Natural killer cell treated with Interleukin-12 subunit alpha and Interleukin-12 subunit beta and Interleukin-15 and Interleukin-18, amount 100 ng/mL, for 72 hours (primary cell): ENCODE measurements at regions not wholly inside any gene's neighbourhood (a gene's known extent, or its start where the extent isn't known, plus 50 kb on each side); places are given as distances from the start of the nearest gene placed in this dataset.
A peak's percentile ranks its signal among the peaks of the same experiment; 100 is the strongest.

Experiments
- ATAC-seq, 2 donors: fragments of 150-1000 bp; cut with Tn5 transposase in 1 of 2; sonication (Bioruptor Pico), chemical (Tn5 transposase) in 1 of 2; 2 replicates each; pipeline ENCODE4 v1.10.0; 2021
- DNase-seq: peaks from one replicate; pipeline ENCODE4 v3.0.0; 2022; ENCODE audit warnings: low spot score
- H3K27ac Mint-ChIP-seq, 2 donors: 1 replicate in 1 of 2; 2 replicates in 1 of 2; pipeline ENCODE4 v1.8.0; 2022; ENCODE audit warnings: mixed read lengths in 2 of 2, mild to moderate bottlenecking in 1 of 2, moderate library complexity in 1 of 2
- H3K27me3 Mint-ChIP-seq, 2 donors: 1 replicate in 1 of 2; 2 replicates in 1 of 2; pipeline ENCODE4 v1.8.0; 2022; ENCODE audit warnings: mixed read lengths in 2 of 2
- H3K36me3 Mint-ChIP-seq: one replicate; pipeline ENCODE4 v1.8.0; 2022; ENCODE audit warnings: mixed read lengths
- H3K4me1 Mint-ChIP-seq, 2 donors: 1 replicate in 1 of 2; 2 replicates in 1 of 2; pipeline ENCODE4 v1.8.0; 2022; ENCODE audit warnings: low read depth in 2 of 2, mixed read lengths in 2 of 2, mild to moderate bottlenecking in 1 of 2
- H3K4me3 Mint-ChIP-seq: one replicate; pipeline ENCODE4 v1.8.0; 2022; ENCODE audit warnings: mixed read lengths
- H3K9me3 Mint-ChIP-seq: 2 replicates; pipeline ENCODE4 v1.8.0; 2022; ENCODE audit warnings: mixed read lengths

- Mint-ChIP-seq H3K4me3 (no peak overlapping the region), H3K4me1 (no peaks in the 10 kb centered on the region), H3K27ac (no peak overlapping the region), H3K36me3 (peaks cover 5% of the 10 kb centered on the region), H3K9me3 (peaks cover 7% of the 10 kb centered on the region), H3K27me3 (peaks cover 0 to 2% of the 10 kb centered on the region in 2 donors)
- no peak for ATAC-seq
- DNase-seq = no peak
Observed at GRCh38 chr1:178020968-178021640, 51.2 kb upstream of the SEC16B start.

GRCh38 chr1:178021950-178022349 is 52.1 kb upstream of the SEC16B start:
- Mint-ChIP-seq H3K9me3 (peaks cover 7% of the 10 kb centered on the region), H3K36me3 (peaks cover 5% of the 10 kb centered on the region), H3K27me3 (peaks cover 0 to 2% of the 10 kb centered on the region in 2 donors), H3K27ac (no peak overlapping the region), H3K4me3 (no peak overlapping the region), H3K4me1 (no peaks in the 10 kb centered on the region)
- DNase-seq = no peak
- no peak for ATAC-seq

GRCh38 chr1:178023181-178023618 is 53.3 kb upstream of the SEC16B start:
- H3K36me3 Mint-ChIP-seq = no peaks in the 10 kb centered on the region
- peaks cover 0 to 2% of the 10 kb centered on the region in 2 donors for H3K27me3 Mint-ChIP-seq
- no peak overlapping the region for H3K27ac Mint-ChIP-seq
- H3K4me1 Mint-ChIP-seq = no peaks in the 10 kb centered on the region
- no peak for DNase-seq
- no peak overlapping the region for H3K4me3 Mint-ChIP-seq
- no peak for ATAC-seq
- peaks cover 7% of the 10 kb centered on the region for H3K9me3 Mint-ChIP-seq

GRCh38 chr1:178024504-178024903 is 54.6 kb upstream of the SEC16B start:
- peaks cover 7% of the 10 kb centered on the region for H3K9me3 Mint-ChIP-seq
- no peak overlapping the region for H3K4me3 Mint-ChIP-seq
- H3K36me3 Mint-ChIP-seq = no peaks in the 10 kb centered on the region
- DNase-seq (no peak), ATAC-seq (no peak)
- no peak overlapping the region for H3K27ac Mint-ChIP-seq
- peaks cover 0 to 2% of the 10 kb centered on the region in 2 donors for H3K27me3 Mint-ChIP-seq
- no peaks in the 10 kb centered on the region for H3K4me1 Mint-ChIP-seq

GRCh38 chr1:178025613-178026356 is 55.9 kb upstream of the SEC16B start:
- no peak overlapping the region for H3K4me3 Mint-ChIP-seq
- H3K27ac Mint-ChIP-seq = no peak overlapping the region
- no peaks in the 10 kb centered on the region for H3K4me1 Mint-ChIP-seq
- no peak for DNase-seq
- H3K36me3 Mint-ChIP-seq = no peaks in the 10 kb centered on the region
- no peak for ATAC-seq
- peaks cover 9% of the 10 kb centered on the region for H3K9me3 Mint-ChIP-seq
- H3K27me3 Mint-ChIP-seq = peaks cover 0 to 2% of the 10 kb centered on the region in 2 donors

- Mint-ChIP-seq H3K4me1 (no peaks in the 10 kb centered on the region), H3K9me3 (peaks cover 4% of the 10 kb centered on the region), H3K27ac (no peak overlapping the region), H3K36me3 (no peaks in the 10 kb centered on the region), H3K27me3 (no peaks in the 10 kb centered on the region), H3K4me3 (no peak overlapping the region)
- ATAC-seq (no peak), DNase-seq (no peak)
Observed at GRCh38 chr1:178028841-178029481, 59.1 kb upstream of the SEC16B start.

GRCh38 chr1:178030467-178030866 is 60.6 kb upstream of the SEC16B start:
- H3K9me3 Mint-ChIP-seq = peaks cover 4% of the 10 kb centered on the region
- H3K4me1 Mint-ChIP-seq = no peaks in the 10 kb centered on the region

GRCh38 chr1:178031856-178032320 is 62.0 kb upstream of the RASAL2 start:
- Mint-ChIP-seq H3K4me1 (no peaks in the 10 kb centered on the region), H3K27ac (no peak overlapping the region), H3K27me3 (no peaks in the 10 kb centered on the region), H3K36me3 (no peaks in the 10 kb centered on the region), H3K9me3 (peaks cover 4% of the 10 kb centered on the region), H3K4me3 (no peak overlapping the region)
- ATAC-seq = peak in 1 of 2 donors; percentile 48
- DNase-seq = no peak

More at GRCh38 chr1:178030467-178030866, 60.6 kb upstream of the SEC16B start:
- no peaks in the 10 kb centered on the region for H3K36me3 Mint-ChIP-seq
- no peaks in the 10 kb centered on the region for H3K27me3 Mint-ChIP-seq
- no peak overlapping the region for H3K27ac Mint-ChIP-seq
- ATAC-seq (no peak), DNase-seq (no peak)
- no peak overlapping the region for H3K4me3 Mint-ChIP-seq

GRCh38 chr1:178033019-178033418 is 60.9 kb upstream of the RASAL2 start:
- H3K4me3 Mint-ChIP-seq = no peak overlapping the region
- peaks cover 4% of the 10 kb centered on the region for H3K9me3 Mint-ChIP-seq
- no peak for DNase-seq
- H3K36me3 Mint-ChIP-seq = no peaks in the 10 kb centered on the region
- no peak overlapping the region for H3K27ac Mint-ChIP-seq
- no peaks in the 10 kb centered on the region for H3K27me3 Mint-ChIP-seq
- no peaks in the 10 kb centered on the region for H3K4me1 Mint-ChIP-seq
- no peak for ATAC-seq

GRCh38 chr1:178034676-178035075 is 59.2 kb upstream of the RASAL2 start:
- Mint-ChIP-seq H3K9me3 (peaks cover 2% of the 10 kb centered on the region), H3K27ac (no peak overlapping the region), H3K27me3 (no peaks in the 10 kb centered on the region), H3K4me1 (no peaks in the 10 kb centered on the region), H3K4me3 (no peak overlapping the region), H3K36me3 (no peaks in the 10 kb centered on the region)
- no peak for DNase-seq
- ATAC-seq = no peak

GRCh38 chr1:178036090-178036489 is 57.8 kb upstream of the RASAL2 start:
- Mint-ChIP-seq H3K27me3 (peaks cover 5 to 7% of the 10 kb centered on the region in 2 donors), H3K27ac (no peak overlapping the region), H3K4me1 (no peaks in the 10 kb centered on the region), H3K9me3 (peaks cover 4% of the 10 kb centered on the region), H3K4me3 (no peak overlapping the region), H3K36me3 (peaks cover 4% of the 10 kb centered on the region)
- ATAC-seq = no peak
- no peak for DNase-seq

GRCh38 chr1:178037510-178038253 is 56.2 kb upstream of the RASAL2 start:
- DNase-seq = no peak
- Mint-ChIP-seq H3K9me3 (peaks cover 9% of the 10 kb centered on the region), H3K36me3 (peaks cover 4% of the 10 kb centered on the region), H3K27me3 (peaks cover 8 to 9% of the 10 kb centered on the region in 2 donors), H3K4me1 (no peaks in the 10 kb centered on the region), H3K4me3 (no peak overlapping the region), H3K27ac (no peak overlapping the region)
- ATAC-seq = peak; percentile 57 to 68

GRCh38 chr1:178038372-178038771 is 55.5 kb upstream of the RASAL2 start:
- Mint-ChIP-seq H3K4me3 (no peak overlapping the region), H3K36me3 (peaks cover 4% of the 10 kb centered on the region), H3K4me1 (no peaks in the 10 kb centered on the region), H3K27ac (no peak overlapping the region), H3K9me3 (peaks cover 9% of the 10 kb centered on the region), H3K27me3 (peaks cover 8 to 9% of the 10 kb centered on the region in 2 donors)
- ATAC-seq = no peak
- no peak for DNase-seq
